Activated naive CD8-positive, alpha-beta T cell treated with anti-CD3 and anti-CD28 coated beads, Interleukin-2, amount 50 U/mL, for 24 hours (primary cell): ENCODE measurements at regions not wholly inside any gene's neighbourhood (a gene's known extent, or its start where the extent isn't known, plus 50 kb on each side); places are given as distances from the start of the nearest gene placed in this dataset.

ENCODE experiments used
- ATAC-seq: fragments of 150-1000 bp; cut with Tn5 transposase; one replicate; pipeline ENCODE4 v1.10.0; 2021
- DNase-seq: peaks from one replicate; pipeline ENCODE4 v3.0.0; 2021
- H3K27ac Mint-ChIP-seq: one replicate; pipeline ENCODE4 v1.8.0; 2021; ENCODE audit warnings: mild to moderate bottlenecking, mixed read lengths
- H3K27me3 Mint-ChIP-seq: one replicate; pipeline ENCODE4 v1.8.0; 2021; ENCODE audit warnings: mixed read lengths
- H3K36me3 Mint-ChIP-seq: one replicate; pipeline ENCODE4 v1.8.0; 2021; ENCODE audit warnings: low read depth, mixed read lengths
- H3K4me1 Mint-ChIP-seq: one replicate; pipeline ENCODE4 v1.8.0; 2021; ENCODE audit warnings: mixed read lengths
- H3K4me3 Mint-ChIP-seq: one replicate; pipeline ENCODE4 v1.8.0; 2021; ENCODE audit warnings: mild to moderate bottlenecking, moderate library complexity, mixed read lengths
- H3K9me3 Mint-ChIP-seq: one replicate; pipeline ENCODE4 v1.8.0; 2021; ENCODE audit warnings: mixed read lengths

DNA sequence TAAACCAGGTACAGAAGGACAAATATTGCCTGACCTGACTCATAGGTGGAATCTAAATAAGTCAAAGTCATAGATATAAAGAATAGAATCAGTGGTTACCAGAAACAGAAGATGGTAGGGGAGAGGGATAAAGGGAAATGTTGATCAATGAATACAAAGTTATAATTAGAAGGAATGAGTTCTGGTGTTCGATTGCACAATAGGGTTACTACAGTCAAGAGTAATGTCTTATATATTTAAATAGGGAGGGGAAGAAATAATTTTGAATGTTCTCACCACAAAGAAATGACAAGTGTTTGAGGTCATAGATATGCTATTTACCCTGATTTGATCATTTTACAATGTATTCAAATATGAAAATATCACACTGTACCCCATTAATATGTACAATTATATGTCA is 1541.2 kb downstream of the SLITRK1 start:
- H3K36me3 Mint-ChIP-seq: no peaks in the 10 kb centered on the region
- no peaks in the 10 kb centered on the region for H3K27me3 Mint-ChIP-seq

DNA sequence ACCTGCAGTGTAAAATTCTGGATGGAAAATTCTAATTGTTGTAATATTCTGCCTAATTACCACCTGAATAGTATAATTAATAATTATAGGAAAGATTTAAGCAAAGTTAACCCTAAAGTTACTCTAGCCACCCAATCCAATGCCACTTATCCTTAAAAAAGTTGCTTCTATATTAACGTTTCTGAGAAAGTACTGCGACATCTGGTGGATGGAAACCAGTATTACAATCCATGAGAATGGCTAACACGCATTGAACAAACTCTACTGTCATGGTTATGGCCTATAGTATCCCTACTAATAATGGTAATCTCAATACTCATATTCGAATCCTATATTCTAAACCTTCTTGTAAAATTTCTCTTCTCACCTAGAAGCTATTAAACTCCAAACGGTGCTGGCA is 1551.8 kb downstream of the SLITRK1 start:
- ATAC-seq (no peak), DNase-seq (no peak)
- no peak overlapping the region for H3K4me3 Mint-ChIP-seq
- H3K36me3 Mint-ChIP-seq: no peaks in the 10 kb centered on the region
- H3K27ac Mint-ChIP-seq: no peak overlapping the region
- H3K27me3 Mint-ChIP-seq: no peaks in the 10 kb centered on the region
- peaks cover 8% of the 10 kb centered on the region for H3K9me3 Mint-ChIP-seq
- no peaks in the 10 kb centered on the region for H3K4me1 Mint-ChIP-seq

More for the DNA sequence above, 1541.2 kb downstream of the SLITRK1 start:
- H3K27ac Mint-ChIP-seq: no peak overlapping the region
- no peak overlapping the region for H3K4me3 Mint-ChIP-seq
- DNase-seq (no peak), ATAC-seq (no peak)
- peaks cover 10% of the 10 kb centered on the region for H3K9me3 Mint-ChIP-seq
- H3K4me1 Mint-ChIP-seq: no peaks in the 10 kb centered on the region

DNA sequence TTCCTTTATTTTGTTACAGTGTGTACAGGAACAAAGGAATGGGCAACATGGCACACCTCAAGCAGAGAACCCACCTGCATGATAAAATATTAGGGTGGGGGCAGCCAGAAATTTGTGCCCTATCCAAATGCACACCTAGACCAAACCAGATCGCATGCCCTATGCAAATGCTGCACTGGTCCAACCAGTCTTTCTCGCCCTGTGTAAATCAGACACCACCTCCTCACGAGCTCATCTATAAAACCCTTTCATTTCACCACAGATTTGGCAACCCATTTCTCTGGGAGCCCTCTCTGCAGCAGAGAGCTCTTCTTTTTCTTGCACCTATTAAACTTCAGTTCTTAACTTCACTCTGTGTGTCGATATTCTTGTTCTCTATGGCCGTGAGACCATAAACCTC is 1559.2 kb downstream of the SLITRK1 start:
- ATAC-seq (no peak), DNase-seq (no peak)
- H3K4me1 Mint-ChIP-seq: no peaks in the 10 kb centered on the region
- H3K36me3 Mint-ChIP-seq: no peaks in the 10 kb centered on the region
- H3K4me3 Mint-ChIP-seq: no peak overlapping the region
- H3K9me3 Mint-ChIP-seq: peaks cover 4% of the 10 kb centered on the region
- no peaks in the 10 kb centered on the region for H3K27me3 Mint-ChIP-seq
- H3K27ac Mint-ChIP-seq: no peak overlapping the region

GRCh38 chr13:82305588-82305987 is 1576.7 kb downstream of the SLITRK1 start:
- no peak overlapping the region for H3K4me3 Mint-ChIP-seq
- no peaks in the 10 kb centered on the region for H3K27me3 Mint-ChIP-seq
- no peak overlapping the region for H3K27ac Mint-ChIP-seq
- DNase-seq (no peak), ATAC-seq (no peak)
- no peaks in the 10 kb centered on the region for H3K4me1 Mint-ChIP-seq
- peaks cover 26% of the 10 kb centered on the region for H3K9me3 Mint-ChIP-seq
- no peaks in the 10 kb centered on the region for H3K36me3 Mint-ChIP-seq

GRCh38 chr13:82298106-82298505 is 1584.2 kb downstream of the SLITRK1 start:
- H3K27me3 Mint-ChIP-seq: no peaks in the 10 kb centered on the region

GRCh38 chr13:82294226-82294625 is 1588.0 kb downstream of the SLITRK1 start:
- H3K27ac Mint-ChIP-seq: no peak overlapping the region
- H3K9me3 Mint-ChIP-seq: peaks cover 5% of the 10 kb centered on the region
- no peak overlapping the region for H3K4me3 Mint-ChIP-seq
- H3K4me1 Mint-ChIP-seq: no peaks in the 10 kb centered on the region
- no peak for ATAC-seq
- no peaks in the 10 kb centered on the region for H3K27me3 Mint-ChIP-seq
- H3K36me3 Mint-ChIP-seq: no peaks in the 10 kb centered on the region
- no peak for DNase-seq

More at GRCh38 chr13:82298106-82298505, 1584.2 kb downstream of the SLITRK1 start:
- Mint-ChIP-seq H3K9me3 (peaks cover 21% of the 10 kb centered on the region), H3K4me1 (no peaks in the 10 kb centered on the region), H3K4me3 (no peak overlapping the region), H3K36me3 (no peaks in the 10 kb centered on the region), H3K27ac (no peak overlapping the region)
- no peak for DNase-seq
- no peak for ATAC-seq

DNA sequence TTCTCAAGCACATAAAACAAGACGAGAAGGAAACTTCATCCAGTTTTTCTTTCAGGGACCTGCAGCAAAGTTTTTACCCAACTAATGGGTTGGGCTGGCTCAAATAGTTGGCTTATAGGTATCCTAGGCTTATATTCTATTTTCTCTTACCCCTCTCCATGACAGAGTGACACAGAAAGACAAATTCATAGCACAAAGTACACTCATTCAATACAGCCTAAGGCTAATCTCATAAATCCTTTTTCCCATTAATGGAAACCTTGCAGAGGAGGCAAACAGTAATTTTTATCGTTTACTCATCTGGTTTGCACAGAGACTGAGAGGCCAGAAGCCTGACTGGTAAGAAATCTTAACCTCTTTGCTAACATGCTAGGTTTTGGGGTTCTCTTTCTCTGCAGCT is 1589.9 kb downstream of the SLITRK1 start:
- DNase-seq: no peak
- H3K4me1 Mint-ChIP-seq: no peaks in the 10 kb centered on the region
- no peak overlapping the region for H3K27ac Mint-ChIP-seq
- H3K9me3 Mint-ChIP-seq: peaks cover 8% of the 10 kb centered on the region
- H3K36me3 Mint-ChIP-seq: no peaks in the 10 kb centered on the region
- no peaks in the 10 kb centered on the region for H3K27me3 Mint-ChIP-seq
- no peak for ATAC-seq
- H3K4me3 Mint-ChIP-seq: no peak overlapping the region

- H3K27me3 Mint-ChIP-seq: no peaks in the 10 kb centered on the region
- DNase-seq (no peak), ATAC-seq (no peak)
- H3K4me3 Mint-ChIP-seq: no peak overlapping the region
- no peaks in the 10 kb centered on the region for H3K36me3 Mint-ChIP-seq
- peaks cover 8% of the 10 kb centered on the region for H3K9me3 Mint-ChIP-seq
- H3K4me1 Mint-ChIP-seq: no peaks in the 10 kb centered on the region
- no peak overlapping the region for H3K27ac Mint-ChIP-seq
Observed at GRCh38 chr13:82291852-82292251, 1590.4 kb downstream of the SLITRK1 start.

- Mint-ChIP-seq H3K36me3 (no peaks in the 10 kb centered on the region), H3K27ac (no peak overlapping the region), H3K4me3 (no peak overlapping the region), H3K4me1 (no peaks in the 10 kb centered on the region), H3K27me3 (no peaks in the 10 kb centered on the region), H3K9me3 (peaks cover 20% of the 10 kb centered on the region)
- ATAC-seq (no peak), DNase-seq (no peak)
Observed at GRCh38 chr13:82275644-82276043, 1606.6 kb downstream of the SLITRK1 start.

DNA sequence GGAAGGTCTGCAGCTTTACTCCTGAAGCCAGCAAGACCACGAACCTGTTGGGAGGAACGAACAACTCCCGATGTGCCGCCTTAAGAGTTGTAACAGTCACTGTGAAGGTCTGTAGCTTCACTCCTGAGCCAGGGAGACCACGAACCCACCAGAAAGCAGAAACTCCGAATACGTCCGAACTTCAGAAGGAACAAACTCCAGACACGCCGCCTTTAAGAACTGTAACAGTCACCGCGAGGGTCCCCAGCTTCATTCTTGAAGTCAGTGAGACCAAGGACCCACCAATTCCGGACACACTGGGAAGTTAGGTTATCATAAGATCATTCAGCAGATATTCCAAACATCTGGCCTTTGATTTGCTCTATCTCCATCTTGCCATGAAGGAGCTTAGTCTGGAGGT is 1623.0 kb downstream of the SLITRK1 start:
- H3K9me3 Mint-ChIP-seq: peaks cover 15% of the 10 kb centered on the region
- H3K36me3 Mint-ChIP-seq: no peaks in the 10 kb centered on the region
- DNase-seq (no peak), ATAC-seq (no peak)
- no peaks in the 10 kb centered on the region for H3K4me1 Mint-ChIP-seq
- H3K4me3 Mint-ChIP-seq: no peak overlapping the region
- H3K27ac Mint-ChIP-seq: no peak overlapping the region
- no peaks in the 10 kb centered on the region for H3K27me3 Mint-ChIP-seq

GRCh38 chr13:82257790-82258507 is 1624.3 kb downstream of the SLITRK1 start:
- peaks cover 15% of the 10 kb centered on the region for H3K9me3 Mint-ChIP-seq
- no peak overlapping the region for H3K4me3 Mint-ChIP-seq
- DNase-seq (no peak), ATAC-seq (no peak)
- H3K27me3 Mint-ChIP-seq: no peaks in the 10 kb centered on the region
- no peak overlapping the region for H3K27ac Mint-ChIP-seq
- H3K36me3 Mint-ChIP-seq: no peaks in the 10 kb centered on the region
- no peaks in the 10 kb centered on the region for H3K4me1 Mint-ChIP-seq

DNA sequence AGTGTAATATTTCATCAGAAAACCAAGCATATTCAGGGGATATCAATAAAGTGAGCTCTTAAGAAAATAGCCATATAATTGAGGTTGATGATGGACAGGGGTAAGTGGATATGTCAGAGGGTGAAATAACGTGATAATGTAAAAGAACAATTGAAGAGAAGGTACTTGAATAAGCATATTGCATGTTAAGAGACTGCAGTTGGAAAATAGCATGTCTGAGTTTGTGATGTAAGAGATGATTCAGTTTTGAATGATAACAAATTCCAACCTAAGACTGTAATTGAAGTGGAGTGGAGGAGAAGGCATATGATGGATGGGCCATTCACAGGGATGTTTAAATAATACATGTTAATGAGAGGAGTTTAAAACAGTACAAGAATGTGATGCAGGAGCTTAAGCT is 1633.5 kb downstream of the SLITRK1 start:
- DNase-seq (no peak), ATAC-seq (no peak)
- Mint-ChIP-seq H3K4me3 (no peak overlapping the region), H3K27me3 (no peaks in the 10 kb centered on the region), H3K9me3 (peaks cover 16% of the 10 kb centered on the region), H3K4me1 (no peaks in the 10 kb centered on the region), H3K36me3 (no peaks in the 10 kb centered on the region), H3K27ac (no peak overlapping the region)

DNA sequence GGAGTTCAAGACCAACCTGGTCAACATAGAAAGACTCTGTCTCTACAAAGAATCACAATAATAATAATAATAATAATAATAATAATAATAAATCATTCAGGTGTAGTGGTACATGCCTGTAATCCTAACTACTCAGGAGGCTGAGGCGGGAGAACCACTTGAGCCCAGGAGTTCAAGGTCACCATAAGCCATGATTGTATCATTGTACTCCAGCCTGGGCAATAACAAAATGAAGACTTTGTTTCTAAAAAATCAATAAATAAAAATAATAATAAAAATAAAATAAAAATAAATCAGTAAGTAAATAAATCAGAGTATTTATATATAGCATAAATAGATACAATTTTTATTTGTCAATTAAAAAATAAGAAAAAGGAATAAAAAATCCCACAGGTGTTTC is 1636.4 kb downstream of the SLITRK1 start:
- H3K4me3 Mint-ChIP-seq: no peak overlapping the region

GRCh38 chr13:82224806-82225205 is 1657.5 kb downstream of the SLITRK1 start:
- DNase-seq (no peak), ATAC-seq (no peak)
- no peaks in the 10 kb centered on the region for H3K27me3 Mint-ChIP-seq
- H3K27ac Mint-ChIP-seq: no peak overlapping the region
- H3K4me1 Mint-ChIP-seq: no peaks in the 10 kb centered on the region
- peaks cover 13% of the 10 kb centered on the region for H3K9me3 Mint-ChIP-seq
- H3K36me3 Mint-ChIP-seq: no peaks in the 10 kb centered on the region
- no peak overlapping the region for H3K4me3 Mint-ChIP-seq

More for the DNA sequence above, 1636.4 kb downstream of the SLITRK1 start:
- no peaks in the 10 kb centered on the region for H3K27me3 Mint-ChIP-seq
- ATAC-seq (no peak), DNase-seq (no peak)
- H3K9me3 Mint-ChIP-seq: peaks cover 8% of the 10 kb centered on the region
- no peaks in the 10 kb centered on the region for H3K36me3 Mint-ChIP-seq
- H3K4me1 Mint-ChIP-seq: no peaks in the 10 kb centered on the region
- no peak overlapping the region for H3K27ac Mint-ChIP-seq

- peaks cover 13% of the 10 kb centered on the region for H3K9me3 Mint-ChIP-seq
- no peaks in the 10 kb centered on the region for H3K36me3 Mint-ChIP-seq
- no peak for ATAC-seq
- no peak overlapping the region for H3K27ac Mint-ChIP-seq
- H3K4me3 Mint-ChIP-seq: no peak overlapping the region
- H3K4me1 Mint-ChIP-seq: no peaks in the 10 kb centered on the region
- no peaks in the 10 kb centered on the region for H3K27me3 Mint-ChIP-seq
- DNase-seq: no peak
Observed at GRCh38 chr13:82221621-82222020, 1660.7 kb downstream of the SLITRK1 start.

DNA sequence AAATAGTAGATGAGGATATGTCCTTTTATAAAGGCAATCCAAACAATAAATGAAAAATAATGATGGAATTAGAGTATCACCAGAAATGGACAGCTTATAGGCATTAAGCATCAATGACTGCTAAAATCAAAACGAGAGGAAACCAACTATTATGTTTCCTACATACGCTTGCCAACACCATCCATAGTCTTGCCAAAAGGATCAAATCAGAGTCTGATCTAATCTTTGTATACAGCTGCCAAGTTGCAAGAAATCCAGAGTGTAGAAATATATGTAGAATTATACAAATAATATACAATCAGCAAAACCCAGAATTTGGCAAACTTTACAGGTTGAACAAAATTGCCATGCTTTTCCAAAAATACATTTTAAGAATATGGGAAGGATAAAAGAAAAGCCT is 1661.6 kb downstream of the SLITRK1 start:
- ATAC-seq (no peak), DNase-seq (no peak)
- no peaks in the 10 kb centered on the region for H3K27me3 Mint-ChIP-seq
- peaks cover 13% of the 10 kb centered on the region for H3K9me3 Mint-ChIP-seq
- no peak overlapping the region for H3K4me3 Mint-ChIP-seq
- H3K27ac Mint-ChIP-seq: no peak overlapping the region
- H3K4me1 Mint-ChIP-seq: no peaks in the 10 kb centered on the region
- no peaks in the 10 kb centered on the region for H3K36me3 Mint-ChIP-seq
